ENCODE measurements at regions not wholly inside any gene's neighbourhood (a gene's known extent, or its start where the extent isn't known, plus 50 kb on each side); places are given as distances from the start of the nearest gene placed in this dataset.

DNA sequence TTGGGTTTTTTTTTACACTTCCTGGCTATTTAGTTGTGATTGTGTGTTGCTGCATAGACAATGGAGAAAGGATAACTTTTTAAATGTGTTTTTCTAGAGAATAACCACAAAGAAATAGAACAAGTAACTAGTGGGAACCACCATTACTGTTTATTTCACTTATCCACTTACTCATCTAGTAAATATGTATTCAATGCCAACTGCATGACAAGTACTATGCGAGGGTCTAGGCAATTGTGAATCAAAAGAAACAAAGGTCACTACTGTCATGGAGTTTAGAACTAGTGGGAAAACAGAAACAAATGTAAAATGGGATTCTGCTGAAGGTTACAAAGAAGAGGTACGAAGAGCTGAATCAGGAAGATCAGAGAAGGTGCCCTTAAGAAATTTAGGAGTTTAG, 600.9 kb upstream of the ROBO2 start:
- no peak overlapping the region for H3K27ac ChIP-seq
- in situ Hi-C loops (cut with MboI; ENCODE audit: low pct_unique_long_range_greater_than_20kb in 2 of 9, low sequenced_read_pairs in 9 of 9, unreplicated experiment in 9 of 9), result no loop called here
- no peak for ATAC-seq (replicated peaks in 6 of 8)
- no peaks in the 10 kb centered on the region for H3K4me1 ChIP-seq (replicated peaks in 1 of 2)
- H3K4me3 ChIP-seq, result no peak overlapping the region
- WGBS, 10 experiments, result 13 to 90% (median 65%) methylated on average over 1 to 2 of the region's 2 CpGs; no CpG with 5 or more reads in 1 of the 10 experiments

DNA sequence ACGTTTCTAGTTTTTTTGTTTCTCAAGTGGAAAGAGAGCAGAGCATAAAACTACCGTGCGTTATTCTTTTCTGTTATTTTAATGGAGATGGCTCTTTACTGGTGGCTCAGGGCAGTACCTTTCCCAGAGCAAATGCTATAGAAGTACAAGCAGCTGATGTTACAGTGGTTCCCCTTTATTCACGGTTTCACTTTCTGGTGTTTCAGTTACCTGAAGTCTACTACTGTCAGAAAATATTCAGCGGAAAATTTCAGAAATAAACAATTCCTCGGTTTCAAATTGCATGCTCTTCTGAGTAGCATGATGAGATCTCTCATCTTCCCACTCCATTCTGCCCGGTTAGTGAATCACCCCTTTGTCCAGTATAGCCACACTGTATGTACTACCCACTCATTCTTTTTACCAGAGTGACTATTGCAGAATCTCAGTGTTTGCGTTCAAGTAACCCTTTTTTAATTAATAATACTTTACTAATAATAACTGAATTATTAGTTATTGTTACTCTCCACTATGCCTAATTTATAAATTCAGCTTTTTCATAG, 597.5 kb upstream of the ROBO2 start:
- WGBS, 10 experiments, result 44 to 100% (median 85%) methylated on average over 1 to 8 of the region's 8 CpGs
- no peak for ATAC-seq (replicated peaks in 6 of 8)
- no peak overlapping the region for H3K27ac ChIP-seq
- no peak overlapping the region for H3K4me3 ChIP-seq
- H3K4me1 ChIP-seq (replicated peaks in 1 of 2), result no peaks in the 10 kb centered on the region
- in situ Hi-C loops (cut with MboI; ENCODE audit: low pct_unique_long_range_greater_than_20kb in 2 of 9, low sequenced_read_pairs in 9 of 9, unreplicated experiment in 9 of 9), result no loop called here

DNA sequence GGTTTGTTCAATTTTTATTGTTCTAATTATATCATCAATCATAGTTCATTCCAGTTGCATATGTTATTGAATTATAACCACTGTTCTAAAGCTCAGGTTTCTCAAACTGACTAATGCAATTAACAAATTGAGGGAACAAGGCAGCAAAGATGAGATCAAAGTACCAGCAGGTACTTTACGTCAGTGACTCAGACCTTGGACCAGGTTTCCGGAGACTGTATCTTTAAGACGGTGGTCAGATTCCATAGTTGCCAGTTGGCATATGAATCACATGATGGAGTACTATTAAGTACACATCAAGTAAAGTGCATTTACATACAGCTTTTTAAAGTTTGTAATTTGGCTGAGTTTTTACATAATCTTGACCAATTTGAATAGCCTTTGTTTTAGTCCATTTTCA, 583.6 kb upstream of the ROBO2 start:
- ATAC-seq (replicated peaks in 6 of 8), result no peak
- no peak overlapping the region for H3K27ac ChIP-seq
- no peaks in the 10 kb centered on the region for H3K4me1 ChIP-seq (replicated peaks in 1 of 2)
- 63 to 100% (median 90%) methylated on average over 1 to 3 of the region's 3 CpGs; no CpG with 5 or more reads in 3 of the 10 experiments for WGBS, 10 experiments
- H3K4me3 ChIP-seq, result no peak overlapping the region
- in situ Hi-C loops (cut with MboI; ENCODE audit: low pct_unique_long_range_greater_than_20kb in 2 of 9, low sequenced_read_pairs in 9 of 9, unreplicated experiment in 9 of 9), result no loop called here

DNA sequence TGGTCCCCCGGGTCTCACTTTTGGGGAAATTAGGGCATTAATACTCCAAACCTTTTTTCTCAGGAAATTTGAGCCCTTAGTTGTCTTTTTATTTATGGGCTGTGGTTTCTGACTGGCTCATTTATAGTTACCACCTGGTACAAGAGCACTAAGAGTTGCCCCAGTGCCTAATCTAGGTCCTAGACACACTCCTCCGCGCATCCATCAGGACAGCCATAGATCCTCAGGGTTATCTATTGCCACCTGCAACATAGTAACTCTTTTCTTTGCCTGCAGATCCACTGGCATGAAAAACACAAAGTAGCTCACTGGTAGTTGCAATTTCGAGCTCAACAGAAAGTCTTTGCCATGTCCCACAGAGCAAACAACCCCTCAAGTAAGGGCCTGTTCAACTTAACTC, 576.4 kb upstream of the ROBO2 start:
- Histone ChIP-seq H3K4me3 (no peak overlapping the region), H3K4me1 (replicated peaks in 1 of 2) (no peaks in the 10 kb centered on the region), H3K27ac (no peak overlapping the region)
- WGBS, 10 experiments, result 17 to 100% (median 85%) methylated on average over 1 to 4 of the region's 4 CpGs; no CpG with 5 or more reads in 2 of the 10 experiments
- no peak for ATAC-seq (replicated peaks in 6 of 8)
- in situ Hi-C loops (cut with MboI; ENCODE audit: low pct_unique_long_range_greater_than_20kb in 2 of 9, low sequenced_read_pairs in 9 of 9, unreplicated experiment in 9 of 9), result no loop called here

DNA sequence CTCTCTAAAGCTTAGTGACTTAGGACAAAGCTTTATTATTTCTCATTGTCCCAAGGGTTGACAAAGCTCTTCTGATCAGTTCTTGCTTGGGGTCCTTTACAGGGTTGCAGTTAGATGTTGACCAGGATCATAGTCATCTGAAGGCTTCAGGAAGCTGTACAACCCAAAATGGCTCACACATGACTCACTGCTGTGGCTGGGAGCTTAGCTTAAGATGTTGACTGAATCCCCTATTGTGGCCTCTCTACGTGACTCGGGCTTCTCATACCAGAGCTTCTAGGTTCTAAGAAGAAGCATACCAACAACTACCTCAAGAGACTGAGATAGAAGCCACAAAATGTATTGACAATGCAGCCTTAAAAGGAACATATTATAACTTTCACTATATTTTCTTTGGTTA, 569.6 kb upstream of the ROBO2 start:
- no peaks in the 10 kb centered on the region for H3K4me1 ChIP-seq (replicated peaks in 1 of 2)
- in situ Hi-C loops (cut with MboI; ENCODE audit: low pct_unique_long_range_greater_than_20kb in 2 of 9, low sequenced_read_pairs in 9 of 9, unreplicated experiment in 9 of 9), result no loop called here
- 0 to 100% (median 85%) methylated on average over 1 to 2 of the region's 2 CpGs; no CpG with 5 or more reads in 3 of the 10 experiments for WGBS, 10 experiments
- H3K27ac ChIP-seq, result no peak overlapping the region
- H3K4me3 ChIP-seq, result no peak overlapping the region
- peak in 1 of 8 experiments; percentile 66 for ATAC-seq (replicated peaks in 6 of 8)

DNA sequence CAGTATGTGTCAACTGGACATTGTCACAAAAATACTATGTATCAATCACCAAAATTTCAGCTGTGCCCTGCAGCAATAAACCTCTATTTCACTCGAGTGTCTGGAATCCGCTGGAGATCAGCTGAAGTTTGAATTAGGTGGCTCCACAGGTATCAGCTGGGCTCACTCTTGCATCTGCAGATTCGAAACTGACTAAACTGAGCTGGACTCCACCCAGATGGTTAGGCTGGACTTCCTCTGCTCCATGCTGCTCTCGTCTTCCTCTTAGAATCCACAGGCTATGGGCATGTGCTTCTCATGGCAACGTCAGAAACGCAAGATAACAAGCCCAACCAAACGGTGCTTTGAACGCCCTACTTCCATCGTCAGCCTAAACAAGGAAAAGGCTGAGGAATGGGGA, 565.3 kb upstream of the ROBO2 start:
- no peak overlapping the region for H3K4me3 ChIP-seq
- in situ Hi-C loops (cut with MboI; ENCODE audit: low pct_unique_long_range_greater_than_20kb in 2 of 9, low sequenced_read_pairs in 9 of 9, unreplicated experiment in 9 of 9), result loop anchor here in 1 of 9 experiments (25.0 kb wide), 1 partner anchor 162 kb away; no protein-coding TSS in a partner anchor
- no peak for ATAC-seq (replicated peaks in 6 of 8)
- H3K27ac ChIP-seq, result no peak overlapping the region
- 61 to 91% (median 81%) methylated on average over 1 to 7 of the region's 9 CpGs; no CpG with 5 or more reads in 2 of the 10 experiments for WGBS, 10 experiments
- H3K4me1 ChIP-seq (replicated peaks in 1 of 2), result no peaks in the 10 kb centered on the region

DNA sequence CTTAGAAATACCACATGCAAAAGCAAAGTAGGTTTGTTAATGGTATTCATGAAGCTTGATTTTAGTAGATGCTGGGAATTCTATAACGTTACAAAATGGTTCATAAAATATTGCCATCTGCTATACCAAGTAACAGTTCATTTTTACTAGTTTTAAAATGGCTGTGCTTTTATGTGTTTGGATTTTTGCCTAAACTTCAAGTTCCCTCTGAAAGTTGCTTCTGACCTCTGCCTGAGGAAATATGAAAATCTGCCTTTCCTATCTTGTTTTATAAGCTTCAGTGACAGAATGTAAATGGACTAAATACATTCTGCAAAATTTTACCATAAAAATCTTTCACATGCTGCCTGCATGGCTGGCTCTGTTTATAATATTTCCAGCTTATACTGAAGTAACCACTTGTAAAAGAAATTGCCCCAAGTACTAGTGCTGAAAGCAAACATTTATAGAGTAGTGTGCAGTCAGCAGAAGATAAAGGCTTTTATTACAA, 560.7 kb upstream of the ROBO2 start:
- H3K27ac ChIP-seq, result no peak overlapping the region
- peak in 1 of 8 experiments; percentile 47 for ATAC-seq (replicated peaks in 6 of 8)
- WGBS, 10 experiments, result 11 to 100% (median 85%) methylated on average over 1 of the region's 1 CpG; no CpG with 5 or more reads in 2 of the 10 experiments
- no peaks in the 10 kb centered on the region for H3K4me1 ChIP-seq (replicated peaks in 1 of 2)
- no peak overlapping the region for H3K4me3 ChIP-seq
- in situ Hi-C loops (cut with MboI; ENCODE audit: low pct_unique_long_range_greater_than_20kb in 2 of 9, low sequenced_read_pairs in 9 of 9, unreplicated experiment in 9 of 9), result loop anchor here in 1 of 9 experiments (25.0 kb wide), 1 partner anchor 167 kb away; no protein-coding TSS in a partner anchor

DNA sequence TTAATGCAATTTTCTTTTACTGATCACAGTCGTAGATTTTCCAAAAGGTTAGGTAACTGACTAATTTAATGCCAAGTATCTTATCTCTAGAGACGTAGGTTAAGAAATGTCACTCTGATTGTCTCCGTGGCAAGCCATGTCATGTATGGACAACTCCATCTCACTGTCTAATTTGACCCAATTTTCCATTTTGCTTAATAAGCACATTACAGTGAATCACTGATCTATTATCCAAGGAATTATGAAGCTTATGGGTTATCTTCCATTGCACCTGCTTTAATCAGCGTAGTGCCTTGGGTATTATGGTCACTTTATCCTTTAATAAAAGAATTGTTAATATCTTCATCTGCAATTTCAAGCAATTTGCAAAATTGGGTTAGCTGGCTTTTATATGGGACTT, 557.4 kb upstream of the ROBO2 start:
- Histone ChIP-seq H3K4me3 (no peak overlapping the region), H3K4me1 (replicated peaks in 1 of 2) (no peaks in the 10 kb centered on the region), H3K27ac (no peak overlapping the region)
- WGBS, 10 experiments, result 71 to 100% (median 84%) methylated on average over 1 to 4 of the region's 4 CpGs
- no peak for ATAC-seq (replicated peaks in 6 of 8)
- in situ Hi-C loops (cut with MboI; ENCODE audit: low pct_unique_long_range_greater_than_20kb in 2 of 9, low sequenced_read_pairs in 9 of 9, unreplicated experiment in 9 of 9), result loop anchor here in 1 of 9 experiments (25.0 kb wide), 1 partner anchor 170 kb away; no protein-coding TSS in a partner anchor

- no peak for ATAC-seq (replicated peaks in 6 of 8)
- no peak overlapping the region for H3K4me3 ChIP-seq
- in situ Hi-C loops (cut with MboI; ENCODE audit: low pct_unique_long_range_greater_than_20kb in 2 of 9, low sequenced_read_pairs in 9 of 9, unreplicated experiment in 9 of 9), result loop anchor here in 1 of 9 experiments (25.0 kb wide), 1 partner anchor 175 kb away; no protein-coding TSS in a partner anchor
- H3K4me1 ChIP-seq (replicated peaks in 1 of 2), result no peaks in the 10 kb centered on the region
- no peak overlapping the region for H3K27ac ChIP-seq
- WGBS, 10 experiments, result 43 to 100% (median 90%) methylated on average over 1 to 3 of the region's 3 CpGs; no CpG with 5 or more reads in 3 of the 10 experiments
These were observed 552.5 kb upstream of the ROBO2 start for GRCh38 chr3:76487446-76487845.

- in situ Hi-C loops (cut with MboI; ENCODE audit: low pct_unique_long_range_greater_than_20kb in 2 of 9, low sequenced_read_pairs in 9 of 9, unreplicated experiment in 9 of 9), result loop anchor here in 1 of 9 experiments (25.0 kb wide), 1 partner anchor 178 kb away; no protein-coding TSS in a partner anchor
- no peak overlapping the region for H3K4me3 ChIP-seq
- H3K27ac ChIP-seq, result no peak overlapping the region
- WGBS, 10 experiments, result 18 to 100% (median 93%) methylated on average over 2 to 3 of the region's 3 CpGs; no CpG with 5 or more reads in 1 of the 10 experiments
- H3K4me1 ChIP-seq (replicated peaks in 1 of 2), result no peaks in the 10 kb centered on the region
- no peak for ATAC-seq (replicated peaks in 6 of 8)
These were observed 549.8 kb upstream of the ROBO2 start for GRCh38 chr3:76490064-76490463.

DNA sequence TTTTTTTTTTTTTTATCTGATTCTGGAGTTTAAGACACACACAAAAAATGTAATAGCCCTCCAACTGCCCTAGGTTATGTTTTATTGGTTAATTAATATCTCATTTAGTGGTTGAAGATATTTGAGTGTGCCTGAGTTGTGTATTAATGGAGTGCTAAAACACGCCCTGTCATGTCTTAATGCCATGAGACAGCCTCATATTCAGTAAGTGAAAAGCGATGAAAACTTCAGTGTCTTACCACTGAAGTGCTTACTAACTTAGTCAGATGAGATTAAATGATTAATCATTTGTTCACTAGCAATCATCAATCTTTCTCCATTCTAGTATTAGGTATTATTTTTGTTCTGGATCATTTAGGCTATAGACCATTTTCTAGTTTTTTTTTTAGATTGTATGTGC, 544.7 kb upstream of the ROBO2 start:
- in situ Hi-C loops (cut with MboI; ENCODE audit: low pct_unique_long_range_greater_than_20kb in 2 of 9, low sequenced_read_pairs in 9 of 9, unreplicated experiment in 9 of 9), result loop anchor here in 1 of 9 experiments (25.0 kb wide), 1 partner anchor 183 kb away; no protein-coding TSS in a partner anchor
- Histone ChIP-seq H3K27ac (no peak overlapping the region), H3K4me3 (no peak overlapping the region), H3K4me1 (replicated peaks in 1 of 2) (no peaks in the 10 kb centered on the region)
- WGBS, 10 experiments, result 42 to 100% (median 83%) methylated on average over 1 to 2 of the region's 2 CpGs; no CpG with 5 or more reads in 3 of the 10 experiments
- no peak for ATAC-seq (replicated peaks in 6 of 8)

DNA sequence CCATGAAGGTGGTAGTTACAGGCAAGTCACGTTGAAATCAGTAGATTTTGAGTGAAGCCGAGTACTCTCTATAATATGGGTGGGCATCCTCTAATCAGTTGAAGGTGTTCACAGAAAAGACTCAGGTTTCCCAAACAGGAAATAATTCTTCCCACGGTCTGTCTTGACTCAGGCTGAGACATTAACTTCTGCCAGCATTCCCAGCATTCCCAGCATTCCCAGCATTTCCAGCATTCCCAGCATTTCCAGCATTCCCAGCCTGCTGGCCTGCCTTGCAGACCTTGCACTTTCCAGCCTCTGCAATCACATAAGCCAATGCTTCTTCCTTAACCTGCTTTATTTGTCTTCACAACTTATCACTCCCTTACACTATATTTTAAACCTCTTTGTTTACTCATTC, 542.3 kb upstream of the ROBO2 start:
- in situ Hi-C loops (cut with MboI; ENCODE audit: low pct_unique_long_range_greater_than_20kb in 2 of 9, low sequenced_read_pairs in 9 of 9, unreplicated experiment in 9 of 9), result loop anchor here in 1 of 9 experiments (25.0 kb wide), 1 partner anchor 185 kb away; no protein-coding TSS in a partner anchor
- 44 to 96% (median 90%) methylated on average over 1 to 3 of the region's 3 CpGs; no CpG with 5 or more reads in 4 of the 10 experiments for WGBS, 10 experiments

GRCh38 chr3:76500746-76501275, 539.1 kb upstream of the ROBO2 start:
- no peak overlapping the region for H3K4me3 ChIP-seq
- ATAC-seq (replicated peaks in 6 of 8), result no peak
- no peaks in the 10 kb centered on the region for H3K4me1 ChIP-seq (replicated peaks in 1 of 2)
- H3K27ac ChIP-seq, result no peak overlapping the region
- in situ Hi-C loops (cut with MboI; ENCODE audit: low pct_unique_long_range_greater_than_20kb in 2 of 9, low sequenced_read_pairs in 9 of 9, unreplicated experiment in 9 of 9), result no loop called here
- 78 to 100% (median 93%) methylated on average over 2 of the region's 2 CpGs; no CpG with 5 or more reads in 3 of the 10 experiments for WGBS, 10 experiments

More for the DNA sequence above, 542.3 kb upstream of the ROBO2 start:
- H3K4me3 ChIP-seq, result no peak overlapping the region
- H3K27ac ChIP-seq, result no peak overlapping the region
- no peak for ATAC-seq (replicated peaks in 6 of 8)
- no peaks in the 10 kb centered on the region for H3K4me1 ChIP-seq (replicated peaks in 1 of 2)
